DOHH2 (cell line): ENCODE measurements at regions not wholly inside any gene's neighbourhood (a gene's known extent, or its start where the extent isn't known, plus 50 kb on each side); places are given as distances from the start of the nearest gene placed in this dataset.

ENCODE experiments used
- EZH2phosphoT487 ChIP-seq: fragments of 200-600 bp; sonication (generic); IDR thresholded peaks from 2 replicates; pipeline ENCODE4 v1.6.1; 2017; ENCODE audit warnings: borderline replicate concordance, mild to moderate bottlenecking, antibody characterized with exemption, low read length, moderate library complexity, mixed read lengths
- TF ChIP-seq, protein P1 (sequence below): fragments of 200-600 bp; sonication (generic); IDR thresholded peaks from one replicate; pipeline ENCODE4 v1.5.1; 2014; ENCODE audit warnings: antibody characterized with exemption, mild to moderate bottlenecking, low read depth, low read length; ENCODE audit not compliant: poor library complexity, severe bottlenecking

DNA sequence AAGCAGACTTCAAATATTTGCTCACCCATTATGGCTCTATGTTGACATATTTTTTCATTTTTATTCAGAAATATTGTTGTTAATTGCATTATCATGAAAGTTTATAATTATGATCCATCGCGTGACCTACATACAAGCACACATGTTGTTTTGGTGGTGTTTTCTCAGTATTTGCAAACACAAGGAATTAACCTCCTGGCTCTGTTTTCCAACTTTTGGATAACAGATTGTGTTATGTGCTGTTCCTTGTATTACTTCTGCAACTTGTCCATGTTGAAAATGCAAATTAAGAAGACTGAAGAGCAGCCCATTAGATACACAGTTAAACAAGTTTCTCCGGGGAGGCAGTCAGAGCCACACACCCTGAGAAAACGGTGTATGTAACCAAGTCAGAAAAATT lies 201.2 kb downstream of the SEC23A start:
- TF ChIP-seq, protein P1, sequence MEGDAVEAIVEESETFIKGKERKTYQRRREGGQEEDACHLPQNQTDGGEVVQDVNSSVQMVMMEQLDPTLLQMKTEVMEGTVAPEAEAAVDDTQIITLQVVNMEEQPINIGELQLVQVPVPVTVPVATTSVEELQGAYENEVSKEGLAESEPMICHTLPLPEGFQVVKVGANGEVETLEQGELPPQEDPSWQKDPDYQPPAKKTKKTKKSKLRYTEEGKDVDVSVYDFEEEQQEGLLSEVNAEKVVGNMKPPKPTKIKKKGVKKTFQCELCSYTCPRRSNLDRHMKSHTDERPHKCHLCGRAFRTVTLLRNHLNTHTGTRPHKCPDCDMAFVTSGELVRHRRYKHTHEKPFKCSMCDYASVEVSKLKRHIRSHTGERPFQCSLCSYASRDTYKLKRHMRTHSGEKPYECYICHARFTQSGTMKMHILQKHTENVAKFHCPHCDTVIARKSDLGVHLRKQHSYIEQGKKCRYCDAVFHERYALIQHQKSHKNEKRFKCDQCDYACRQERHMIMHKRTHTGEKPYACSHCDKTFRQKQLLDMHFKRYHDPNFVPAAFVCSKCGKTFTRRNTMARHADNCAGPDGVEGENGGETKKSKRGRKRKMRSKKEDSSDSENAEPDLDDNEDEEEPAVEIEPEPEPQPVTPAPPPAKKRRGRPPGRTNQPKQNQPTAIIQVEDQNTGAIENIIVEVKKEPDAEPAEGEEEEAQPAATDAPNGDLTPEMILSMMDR = no peak
- no peak for TF ChIP-seq EZH2phosphoT487
